NT2/D1 (cell line): ENCODE measurements at regions not wholly inside any gene's neighbourhood (a gene's known extent, or its start where the extent isn't known, plus 50 kb on each side); places are given as distances from the start of the nearest gene placed in this dataset.

ENCODE experiments used
- YY1 ChIP-seq: IDR thresholded peaks from 2 replicates; pipeline ENCODE4 v1.6.1; 2011; ENCODE audit not compliant: insufficient read length, insufficient read depth
- ZNF274 ChIP-seq: IDR thresholded peaks from 2 replicates; pipeline ENCODE4 v1.6.1; 2011; ENCODE audit warnings: mild to moderate bottlenecking, low read depth, low read length

- TF ChIP-seq ZNF274 (no peak), YY1 (no peak)
These were observed 316.2 kb downstream of the DHX35 start for GRCh38 chr20:39278230-39278788.
